Lung (tissue), 11 donors: ENCODE measurements at regions not wholly inside any gene's neighbourhood (a gene's known extent, or its start where the extent isn't known, plus 50 kb on each side); places are given as distances from the start of the nearest gene placed in this dataset.

Experiments used
- ATAC-seq: fragments of 200-7000 bp; cut with Tn5 transposase; one replicate; pipeline ENCODE4 v1.9.1; 2020; ENCODE audit warnings: moderate number of reproducible peaks; ENCODE audit not compliant: insufficient read depth, low FRiP score
- DNase-seq, 3 donors: peaks; one replicate each; pipeline ENCODE4 v3.0.0-alpha.2; 2013 to 2017
- H3K27ac ChIP-seq, 2 donors: one replicate each; pipeline ENCODE4 v1.5.1; 2013; ENCODE audit warnings: mild to moderate bottlenecking in 2 of 2, moderate library complexity in 2 of 2, control low read depth in 1 of 2, inconsistent platforms in 1 of 2, low read depth in 1 of 2, low read length in 1 of 2
- H3K27me3 ChIP-seq, 3 donors: one replicate each; pipeline ENCODE4 v1.5.1; 2013; ENCODE audit warnings: low read length in 2 of 3; ENCODE audit not compliant: control insufficient read depth in 3 of 3, insufficient read depth in 3 of 3
- H3K36me3 ChIP-seq, 4 donors: one replicate each; pipeline ENCODE4 v1.5.1; 2013; ENCODE audit warnings: low read length in 4 of 4, mild to moderate bottlenecking in 1 of 4, moderate library complexity in 1 of 4; ENCODE audit not compliant: control insufficient read depth in 4 of 4, insufficient read depth in 4 of 4
- H3K4me1 ChIP-seq, 5 donors: one replicate each; pipeline ENCODE4 v1.5.1; 2013; ENCODE audit warnings: low read length in 5 of 5, mild to moderate bottlenecking in 2 of 5, moderate library complexity in 1 of 5; ENCODE audit not compliant: control insufficient read depth in 5 of 5, insufficient read depth in 5 of 5
- H3K4me3 ChIP-seq: one replicate; pipeline ENCODE4 v1.5.1; 2013; ENCODE audit warnings: mild to moderate bottlenecking, control low read depth, moderate library complexity
- H3K9ac ChIP-seq, 2 donors: one replicate each; pipeline ENCODE4 v1.5.1; 2013; ENCODE audit warnings: low read length in 2 of 2, control low read depth in 1 of 2; ENCODE audit not compliant: insufficient read depth in 1 of 2
- H3K9me3 ChIP-seq, 4 donors: one replicate each; pipeline ENCODE4 v1.5.1; 2013; ENCODE audit warnings: low read length in 3 of 4, mild to moderate bottlenecking in 1 of 4, moderate library complexity in 1 of 4; ENCODE audit not compliant: control insufficient read depth in 4 of 4, insufficient read depth in 3 of 4
- WGBS, 2 donors: extraction: QIAGEN DNeasy Blood & Tissue Kit; methylation state at CpG; one replicate each; pipeline ENCODE4 v1.1.7; 2013; 5-methylcytosine and 5-hydroxymethylcytosine counted together
- TF ChIP-seq, protein P1 (sequence below): IDR thresholded peaks from 2 replicates; pipeline ENCODE4 v1.5.1; 2012; ENCODE audit warnings: mild to moderate bottlenecking; ENCODE audit errors: control extremely low read depth, extremely low read depth
- donor health status: control.
- donor health status: control.
- donor health status: Bipolar disorder and iron deficiency.
- donor health status: healthy.
- donor health status: DM: yes; HTN: yes; CAD: no.

DNA sequence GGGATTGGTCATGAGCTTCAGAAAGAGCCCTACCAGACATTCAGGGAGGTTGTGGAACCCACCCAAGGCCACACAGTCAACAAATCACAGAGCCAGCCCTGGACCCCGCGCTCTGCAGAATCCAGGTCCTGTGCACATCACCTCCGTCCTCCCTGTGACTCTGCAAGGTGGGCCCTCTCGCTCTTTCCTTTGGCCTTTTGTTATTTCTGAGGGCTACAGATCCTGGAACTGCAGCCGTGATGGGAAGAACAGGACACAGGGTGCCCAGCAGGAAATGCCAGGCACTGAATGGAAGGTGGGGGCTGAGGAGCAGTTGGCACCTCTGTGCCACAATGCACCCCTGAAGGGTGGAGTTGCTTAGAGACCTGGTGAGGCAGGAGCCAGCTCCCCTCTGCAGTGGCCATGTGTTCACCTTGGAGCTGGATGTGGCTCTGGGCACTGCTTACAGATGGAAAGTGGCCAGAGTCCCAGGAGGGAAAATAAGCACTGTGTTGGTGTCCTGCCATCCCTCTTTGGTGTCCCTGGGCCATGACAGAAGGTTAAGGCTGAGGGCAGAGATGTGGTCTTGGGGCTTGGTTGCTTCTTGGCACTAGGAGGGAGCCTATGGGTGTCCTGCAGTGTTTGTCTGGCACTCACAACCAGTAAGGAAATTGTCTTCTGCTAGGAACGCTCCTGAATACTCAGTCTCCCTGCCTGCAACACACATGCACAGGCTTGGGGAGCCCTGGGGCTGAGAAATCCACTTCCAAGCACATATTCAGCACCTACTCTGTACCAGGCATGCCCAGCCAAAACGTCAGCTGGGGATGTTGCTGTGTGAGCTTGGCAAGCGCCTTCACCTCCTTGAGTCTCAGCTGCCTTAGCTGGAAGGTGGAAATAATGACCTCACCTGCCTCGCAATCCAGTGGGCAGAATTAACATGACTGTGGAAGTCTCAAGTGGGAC, 98.0 kb upstream of the SLC6A6 start:
- H3K9ac ChIP-seq: no peak overlapping the region
- peaks cover 0 to 24% (median 0%) of the 10 kb centered on the region in 5 donors for H3K4me1 ChIP-seq
- DNase-seq: no peak
- TF ChIP-seq, protein P1, sequence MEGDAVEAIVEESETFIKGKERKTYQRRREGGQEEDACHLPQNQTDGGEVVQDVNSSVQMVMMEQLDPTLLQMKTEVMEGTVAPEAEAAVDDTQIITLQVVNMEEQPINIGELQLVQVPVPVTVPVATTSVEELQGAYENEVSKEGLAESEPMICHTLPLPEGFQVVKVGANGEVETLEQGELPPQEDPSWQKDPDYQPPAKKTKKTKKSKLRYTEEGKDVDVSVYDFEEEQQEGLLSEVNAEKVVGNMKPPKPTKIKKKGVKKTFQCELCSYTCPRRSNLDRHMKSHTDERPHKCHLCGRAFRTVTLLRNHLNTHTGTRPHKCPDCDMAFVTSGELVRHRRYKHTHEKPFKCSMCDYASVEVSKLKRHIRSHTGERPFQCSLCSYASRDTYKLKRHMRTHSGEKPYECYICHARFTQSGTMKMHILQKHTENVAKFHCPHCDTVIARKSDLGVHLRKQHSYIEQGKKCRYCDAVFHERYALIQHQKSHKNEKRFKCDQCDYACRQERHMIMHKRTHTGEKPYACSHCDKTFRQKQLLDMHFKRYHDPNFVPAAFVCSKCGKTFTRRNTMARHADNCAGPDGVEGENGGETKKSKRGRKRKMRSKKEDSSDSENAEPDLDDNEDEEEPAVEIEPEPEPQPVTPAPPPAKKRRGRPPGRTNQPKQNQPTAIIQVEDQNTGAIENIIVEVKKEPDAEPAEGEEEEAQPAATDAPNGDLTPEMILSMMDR: no peak
- H3K27me3 ChIP-seq: no peaks in the 10 kb centered on the region
- H3K36me3 ChIP-seq: no peaks in the 10 kb centered on the region
- no peak overlapping the region for H3K4me3 ChIP-seq
- H3K27ac ChIP-seq: no peak overlapping the region
- no peak for ATAC-seq
- WGBS, 2 donors: 80 to 85% methylated on average over 9 of the region's 9 CpGs
- peaks cover 0 to 1% (median 0%) of the 10 kb centered on the region in 4 donors for H3K9me3 ChIP-seq

- no peaks in the 10 kb centered on the region for H3K27me3 ChIP-seq
- no peak overlapping the region for H3K4me3 ChIP-seq
- H3K9ac ChIP-seq: no peak overlapping the region
- H3K9me3 ChIP-seq: peaks cover 0 to 2% (median 0%) of the 10 kb centered on the region in 4 donors
- no peak overlapping the region for H3K27ac ChIP-seq
- WGBS, 2 donors: 48 to 51% methylated on average over 8 of the region's 8 CpGs
- no peaks in the 10 kb centered on the region for H3K36me3 ChIP-seq
- TF ChIP-seq, protein P1: no peak
- ATAC-seq: no peak
- DNase-seq: peak in 2 of 3 donors; percentile 58 to 82
- H3K4me1 ChIP-seq: peaks cover 0 to 24% (median 0%) of the 10 kb centered on the region in 5 donors
Measured at GRCh38 chr3:14305324-14305723, 97.1 kb upstream of the SLC6A6 start.

DNA sequence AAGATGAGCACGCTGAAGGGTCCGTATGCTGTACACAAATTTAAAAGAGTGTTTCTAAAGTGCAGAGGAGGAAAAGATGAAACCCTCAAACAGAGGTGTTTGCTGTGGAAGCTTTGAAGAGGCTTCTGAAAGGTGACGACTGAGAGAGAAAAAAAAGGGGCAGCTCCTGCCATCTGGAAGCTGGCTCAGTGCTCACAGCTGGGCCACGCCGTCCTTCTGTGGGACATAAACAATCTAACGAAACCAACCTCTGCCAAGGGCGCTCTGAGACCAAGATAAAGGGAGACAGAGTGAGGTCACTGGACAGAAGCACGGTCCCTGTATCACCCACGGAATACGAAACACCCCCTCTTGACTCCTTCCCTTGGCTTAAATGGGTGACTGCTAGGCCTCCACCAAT, 96.3 kb upstream of the SLC6A6 start:
- H3K9me3 ChIP-seq: peaks cover 0 to 2% (median 0%) of the 10 kb centered on the region in 4 donors
- H3K4me3 ChIP-seq: no peak overlapping the region
- no peak overlapping the region for H3K27ac ChIP-seq
- peaks cover 0 to 24% (median 0%) of the 10 kb centered on the region in 5 donors for H3K4me1 ChIP-seq
- H3K27me3 ChIP-seq: no peaks in the 10 kb centered on the region
- DNase-seq (no peak), ATAC-seq (no peak)
- no peaks in the 10 kb centered on the region for H3K36me3 ChIP-seq
- TF ChIP-seq, protein P1: no peak
- 89 to 93% methylated on average over 10 of the region's 10 CpGs for WGBS, 2 donors
- H3K9ac ChIP-seq: no peak overlapping the region
